IMR-90 (cell line): ENCODE measurements at regions not wholly inside any gene's neighbourhood (a gene's known extent, or its start where the extent isn't known, plus 50 kb on each side); places are given as distances from the start of the nearest gene placed in this dataset.

ENCODE experiments used
- ATAC-seq: fragments of 200-7000 bp; cut with Tn5 transposase; 2 replicates; pipeline ENCODE4 v1.9.1; 2020; ENCODE audit warnings: low read depth, mild to moderate bottlenecking, moderate library complexity
- BruUV-seq: library from RNA; stranded (reverse); fragments of 400-500 nt; replicated peaks from 2 replicates; lab custom pipeline; 2021; lab: Mats Ljungman, UMichigan
- CTCF ChIA-PET: fragments of 300-600 bp; formaldehyde crosslinking; extraction: SDS; loops from one replicate; lab custom pipeline; 2021; ENCODE audit warnings: antibody characterized with exemption; lab: Yijun Ruan, JAX
- POLR2A ChIA-PET: fragments of 300-600 bp; sonication (Branson Sonifier 250); formaldehyde crosslinking; loops from one replicate; lab custom pipeline; 2022; ENCODE audit warnings: antibody characterized with exemption; ENCODE audit not compliant: unreplicated experiment; lab: Charles Lee
- DNase-seq: peaks from one replicate; pipeline ENCODE4 v3.0.0; 2013
- H2AFZ ChIP-seq: replicated peaks from 2 replicates; pipeline ENCODE3; 2013; ENCODE audit warnings: low read length, mild to moderate bottlenecking; ENCODE audit not compliant: poor library complexity
- H2AK5ac ChIP-seq: 2 replicates; pipeline ENCODE4 v1.6.1; 2013; ENCODE audit warnings: low read depth, low read length, inconsistent platforms
- H2AK9ac ChIP-seq: replicated peaks from 2 replicates; pipeline ENCODE3; 2013; ENCODE audit warnings: mild to moderate bottlenecking, low read depth, low read length, moderate library complexity; ENCODE audit not compliant: poor library complexity
- H2BK120ac ChIP-seq: 2 replicates; pipeline ENCODE4 v1.6.1; 2013; ENCODE audit warnings: low read depth, low read length, inconsistent platforms
- H2BK15ac ChIP-seq: 3 replicates; pipeline ENCODE4 v1.6.1; 2013; ENCODE audit warnings: low read depth, low read length, inconsistent platforms
- H2BK20ac ChIP-seq: 2 replicates; pipeline ENCODE4 v1.6.1; 2013; ENCODE audit warnings: low read depth, mild to moderate bottlenecking, inconsistent platforms, low read length, moderate library complexity
- H2BK5ac ChIP-seq: 2 replicates; pipeline ENCODE4 v1.6.1; 2013; ENCODE audit warnings: mild to moderate bottlenecking, low read depth, low read length, inconsistent platforms; ENCODE audit not compliant: poor library complexity, severe bottlenecking
- H3K14ac ChIP-seq: replicated peaks from 2 replicates; pipeline ENCODE4 v1.6.1; 2013; ENCODE audit warnings: low read depth, low read length, inconsistent platforms
- H3K18ac ChIP-seq: 2 replicates; pipeline ENCODE4 v1.6.1; 2013; ENCODE audit warnings: low read depth, low read length, control low read depth
- H3K23ac ChIP-seq: 2 replicates; pipeline ENCODE4 v1.6.1; 2013; ENCODE audit warnings: low read depth, low read length, inconsistent platforms
- H3K27ac ChIP-seq: 2 replicates; pipeline ENCODE4 v1.5.1; 2013; ENCODE audit warnings: mild to moderate bottlenecking, control low read depth, low read length; ENCODE audit not compliant: insufficient read depth
- H3K27me3 ChIP-seq: 2 replicates; pipeline ENCODE4 v1.6.1; 2013; ENCODE audit warnings: low read length; ENCODE audit not compliant: control insufficient read depth, insufficient read depth
- H3K36me3 ChIP-seq: 2 replicates; pipeline ENCODE4 v1.6.1; 2013; ENCODE audit warnings: low read length, mixed read lengths; ENCODE audit not compliant: control insufficient read depth, insufficient read depth
- H3K4ac ChIP-seq: 2 replicates; pipeline ENCODE4 v1.6.1; 2013; ENCODE audit warnings: low read depth, low read length, inconsistent platforms
- H3K4me1 ChIP-seq: 2 replicates; pipeline ENCODE4 v1.6.1; 2013; ENCODE audit warnings: low read length, mixed read lengths; ENCODE audit not compliant: control insufficient read depth, insufficient read depth
- H3K4me2 ChIP-seq: 2 replicates; pipeline ENCODE4 v1.6.1; 2013; ENCODE audit warnings: low read depth, mild to moderate bottlenecking, control low read depth, low read length, moderate library complexity
- H3K4me3 ChIP-seq: 2 replicates; pipeline ENCODE4 v1.5.1; 2013; ENCODE audit warnings: low read depth, mild to moderate bottlenecking, control low read depth, low read length, moderate library complexity; ENCODE audit not compliant: insufficient read depth
- H3K56ac ChIP-seq: 2 replicates; pipeline ENCODE4 v1.6.1; 2013; ENCODE audit warnings: low read length, inconsistent platforms; ENCODE audit not compliant: insufficient read depth; ENCODE audit errors: extremely low read depth
- H3K79me1 ChIP-seq, 2 experiments: 2 replicates each; pipeline ENCODE4 v1.6.1; 2013; ENCODE audit warnings: low read length in 2 of 2, inconsistent platforms in 1 of 2, low read depth in 1 of 2
- H3K9ac ChIP-seq: 2 replicates; pipeline ENCODE4 v1.6.1; 2013; ENCODE audit warnings: low read depth, low read length, control low read depth
- H3K9me1 ChIP-seq: 2 replicates; pipeline ENCODE4 v1.6.1; 2013; ENCODE audit warnings: low read length, inconsistent platforms; ENCODE audit not compliant: insufficient read depth
- H3K9me3 ChIP-seq: 2 replicates; pipeline ENCODE4 v1.6.1; 2013; ENCODE audit warnings: low read length; ENCODE audit not compliant: control insufficient read depth, insufficient read depth
- H4K20me1 ChIP-seq: 2 replicates; pipeline ENCODE4 v1.6.1; 2013; ENCODE audit warnings: low read length, inconsistent platforms; ENCODE audit not compliant: insufficient read depth
- H4K5ac ChIP-seq: 2 replicates; pipeline ENCODE4 v1.6.1; 2013; ENCODE audit warnings: mild to moderate bottlenecking, low read depth, low read length, control low read depth
- H4K8ac ChIP-seq, 2 experiments: 2 replicates each; pipeline ENCODE4 v1.6.1; 2013; ENCODE audit warnings: low read depth in 2 of 2, low read length in 2 of 2, control low read depth in 1 of 2, inconsistent platforms in 1 of 2
- H4K91ac ChIP-seq: 2 replicates; pipeline ENCODE4 v1.6.1; 2013; ENCODE audit warnings: low read depth, low read length, inconsistent platforms; ENCODE audit not compliant: insufficient read depth
- BHLHE40 ChIP-seq: fragments of 150-350 bp; IDR thresholded peaks from 2 replicates; pipeline ENCODE4 v1.6.1; 2016; ENCODE audit warnings: mild to moderate bottlenecking, low read depth, low read length
- CEBPB ChIP-seq: IDR thresholded peaks from 2 replicates; pipeline ENCODE4 v1.6.1; 2012; ENCODE audit warnings: low read depth, low read length, improper control_type of control experiment
- CHD1 ChIP-seq: IDR thresholded peaks from 2 replicates; pipeline ENCODE4 v1.6.1; 2012; ENCODE audit warnings: low read depth, low read length, improper control_type of control experiment
- FOS ChIP-seq: fragments of 150-350 bp; IDR thresholded peaks from 2 replicates; pipeline ENCODE4 v1.6.1; 2016; ENCODE audit warnings: low read depth, low read length
- MAFK ChIP-seq: IDR thresholded peaks from 2 replicates; pipeline ENCODE4 v1.6.1; 2012; ENCODE audit warnings: low read depth, low read length, improper control_type of control experiment
- MAZ ChIP-seq: IDR thresholded peaks from 2 replicates; pipeline ENCODE4 v1.6.1; 2012; ENCODE audit warnings: low read depth, mild to moderate bottlenecking, low read length, improper control_type of control experiment, moderate library complexity, borderline replicate concordance
- MXI1 ChIP-seq: IDR thresholded peaks from 2 replicates; pipeline ENCODE4 v1.6.1; 2012; ENCODE audit warnings: low read depth, mild to moderate bottlenecking, low read length, moderate library complexity, borderline replicate concordance
- NFE2L2 ChIP-seq: fragments of 150-350 bp; IDR thresholded peaks from 2 replicates; pipeline ENCODE4 v1.6.1; 2016; ENCODE audit warnings: low read depth, mild to moderate bottlenecking, low read length
- POLR2A ChIP-seq: IDR thresholded peaks from 2 replicates; pipeline ENCODE4 v1.6.1; 2012; ENCODE audit warnings: mild to moderate bottlenecking, low read depth, low read length
- RAD21 ChIP-seq: IDR thresholded peaks from 2 replicates; pipeline ENCODE4 v1.6.1; 2012; ENCODE audit warnings: low read length, improper control_type of control experiment
- RCOR1 ChIP-seq: IDR thresholded peaks from 2 replicates; pipeline ENCODE4 v1.6.1; 2012; ENCODE audit warnings: mild to moderate bottlenecking, low read length, improper control_type of control experiment; ENCODE audit not compliant: insufficient replicate concordance
- RFX5 ChIP-seq: IDR thresholded peaks from 2 replicates; pipeline ENCODE4 v1.8.0; 2012; ENCODE audit warnings: low read depth, mild to moderate bottlenecking, low read length, moderate library complexity
- SMC3 ChIP-seq: fragments of 150-350 bp; IDR thresholded peaks from 2 replicates; pipeline ENCODE4 v1.6.1; 2016; ENCODE audit warnings: low read depth, mild to moderate bottlenecking, antibody characterized with exemption, low read length, moderate library complexity
- WGBS, 2 experiments: methylation state at CpG; one replicate each; pipeline versions ENCODE4 v1.1.5 to v1.1.7; 2013; ENCODE audit warnings: missing lambda C conversion rate in 2 of 2; ENCODE audit not compliant: insufficient read length in 1 of 2; ENCODE audit errors: extremely low coverage in 2 of 2; 5-methylcytosine and 5-hydroxymethylcytosine counted together
- dilution Hi-C: fragments of 300-500 bp; cut with HindIII; formaldehyde crosslinking; loops from one replicate; pipeline ENCODE4 v1.14.3; 2018; ENCODE audit warnings: low sequenced_read_pairs; ENCODE audit not compliant: unreplicated experiment
- in situ Hi-C: fragments of 300-500 bp; cut with MboI; formaldehyde crosslinking; loops from 3 replicates; pipeline ENCODE4 v1.14.3; 2019; ENCODE audit warnings: low sequenced_read_pairs, inconsistent platforms, mixed read lengths
- intact Hi-C: fragments of 100-400 bp; cut with micrococcal nuclease; formaldehyde crosslinking; loops from 2 replicates; pipeline ENCODE4 v1.10.0; 2022
- TF ChIP-seq, protein P1 (sequence below): fragments of 150-350 bp; IDR thresholded peaks from 2 replicates; pipeline ENCODE4 v1.6.1; 2017; ENCODE audit warnings: mild to moderate bottlenecking, antibody characterized with exemption, low read length, low read depth
- TF ChIP-seq, protein P2 (sequence below): fragments of 150-350 bp; IDR thresholded peaks from 2 replicates; pipeline ENCODE4 v1.6.1; 2016; ENCODE audit warnings: low read depth, mild to moderate bottlenecking, low read length, moderate library complexity, borderline replicate concordance
- TF ChIP-seq, protein P3 (sequence below): conservative IDR thresholded peaks from 2 replicates; pipeline ENCODE4 v1.5.1; 2012; ENCODE audit warnings: mild to moderate bottlenecking, low read depth, low read length, improper control_type of control experiment

- H3K4me1 ChIP-seq: no peaks in the 10 kb centered on the region
- H3K27me3 ChIP-seq: no peaks in the 10 kb centered on the region
- no peak overlapping the region for H4K8ac ChIP-seq
- no peaks in the 10 kb centered on the region; the same call in 1 of the 2 replicates for H3K9me3 ChIP-seq
- H2BK5ac ChIP-seq: no peak overlapping the region
- no peak overlapping the region for H3K9ac ChIP-seq
- ChIA-PET POLR2A (no interaction called here), CTCF (no interaction called here)
- H2AFZ ChIP-seq: no peak overlapping the region
- no peak for TF ChIP-seq MXI1
- TF ChIP-seq RCOR1: no peak
- TF ChIP-seq, protein P1, sequence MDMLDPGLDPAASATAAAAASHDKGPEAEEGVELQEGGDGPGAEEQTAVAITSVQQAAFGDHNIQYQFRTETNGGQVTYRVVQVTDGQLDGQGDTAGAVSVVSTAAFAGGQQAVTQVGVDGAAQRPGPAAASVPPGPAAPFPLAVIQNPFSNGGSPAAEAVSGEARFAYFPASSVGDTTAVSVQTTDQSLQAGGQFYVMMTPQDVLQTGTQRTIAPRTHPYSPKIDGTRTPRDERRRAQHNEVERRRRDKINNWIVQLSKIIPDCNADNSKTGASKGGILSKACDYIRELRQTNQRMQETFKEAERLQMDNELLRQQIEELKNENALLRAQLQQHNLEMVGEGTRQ: no peak
- no peak for TF ChIP-seq CEBPB
- TF ChIP-seq, protein P2, sequence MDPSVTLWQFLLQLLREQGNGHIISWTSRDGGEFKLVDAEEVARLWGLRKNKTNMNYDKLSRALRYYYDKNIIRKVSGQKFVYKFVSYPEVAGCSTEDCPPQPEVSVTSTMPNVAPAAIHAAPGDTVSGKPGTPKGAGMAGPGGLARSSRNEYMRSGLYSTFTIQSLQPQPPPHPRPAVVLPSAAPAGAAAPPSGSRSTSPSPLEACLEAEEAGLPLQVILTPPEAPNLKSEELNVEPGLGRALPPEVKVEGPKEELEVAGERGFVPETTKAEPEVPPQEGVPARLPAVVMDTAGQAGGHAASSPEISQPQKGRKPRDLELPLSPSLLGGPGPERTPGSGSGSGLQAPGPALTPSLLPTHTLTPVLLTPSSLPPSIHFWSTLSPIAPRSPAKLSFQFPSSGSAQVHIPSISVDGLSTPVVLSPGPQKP: no peak
- no peak for TF ChIP-seq SMC3
- no peak for TF ChIP-seq MAZ
- no peak for TF ChIP-seq NFE2L2
- no peak for TF ChIP-seq BHLHE40
- TF ChIP-seq, protein P3, sequence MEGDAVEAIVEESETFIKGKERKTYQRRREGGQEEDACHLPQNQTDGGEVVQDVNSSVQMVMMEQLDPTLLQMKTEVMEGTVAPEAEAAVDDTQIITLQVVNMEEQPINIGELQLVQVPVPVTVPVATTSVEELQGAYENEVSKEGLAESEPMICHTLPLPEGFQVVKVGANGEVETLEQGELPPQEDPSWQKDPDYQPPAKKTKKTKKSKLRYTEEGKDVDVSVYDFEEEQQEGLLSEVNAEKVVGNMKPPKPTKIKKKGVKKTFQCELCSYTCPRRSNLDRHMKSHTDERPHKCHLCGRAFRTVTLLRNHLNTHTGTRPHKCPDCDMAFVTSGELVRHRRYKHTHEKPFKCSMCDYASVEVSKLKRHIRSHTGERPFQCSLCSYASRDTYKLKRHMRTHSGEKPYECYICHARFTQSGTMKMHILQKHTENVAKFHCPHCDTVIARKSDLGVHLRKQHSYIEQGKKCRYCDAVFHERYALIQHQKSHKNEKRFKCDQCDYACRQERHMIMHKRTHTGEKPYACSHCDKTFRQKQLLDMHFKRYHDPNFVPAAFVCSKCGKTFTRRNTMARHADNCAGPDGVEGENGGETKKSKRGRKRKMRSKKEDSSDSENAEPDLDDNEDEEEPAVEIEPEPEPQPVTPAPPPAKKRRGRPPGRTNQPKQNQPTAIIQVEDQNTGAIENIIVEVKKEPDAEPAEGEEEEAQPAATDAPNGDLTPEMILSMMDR: no peak
- no peak for TF ChIP-seq RFX5
- TF ChIP-seq CHD1: no peak
- no peak for TF ChIP-seq FOS
- no peak for TF ChIP-seq RAD21
- TF ChIP-seq MAFK: no peak
- TF ChIP-seq POLR2A: no peak
- no peak overlapping the region for H4K5ac ChIP-seq
- H3K23ac ChIP-seq: no peak overlapping the region
- no peak overlapping the region for H2AK5ac ChIP-seq
- no peak for DNase-seq
- intact Hi-C loops: no loop called here
- dilution Hi-C loops: no loop called here
- H3K4me2 ChIP-seq: no peak overlapping the region
- no peak overlapping the region for H2BK20ac ChIP-seq
- H3K79me1 ChIP-seq: no peaks in the 10 kb centered on the region
- no peak overlapping the region for H4K91ac ChIP-seq
- H4K20me1 ChIP-seq: no peaks in the 10 kb centered on the region
- no peak for ATAC-seq
- H2BK120ac ChIP-seq: no peak overlapping the region
- WGBS, 2 experiments: no CpG with 5 or more reads among the region's 2 CpGs
- no TSS peak for BruUV-seq
- H3K56ac ChIP-seq: no peak overlapping the region
- H3K9me1 ChIP-seq: no peaks in the 10 kb centered on the region
- no peaks in the 10 kb centered on the region for H3K36me3 ChIP-seq
- no peak overlapping the region for H3K4ac ChIP-seq
- H3K14ac ChIP-seq: no peak overlapping the region
- H3K18ac ChIP-seq: no peak overlapping the region
- H2AK9ac ChIP-seq: no peak overlapping the region
- H2BK15ac ChIP-seq: no peak overlapping the region
- no peak overlapping the region for H3K4me3 ChIP-seq
- in situ Hi-C loops: no loop called here
- H3K27ac ChIP-seq: no peak overlapping the region
Observed at GRCh38 chr2:59566739-59567138, 986.7 kb downstream of the BCL11A start.
